ENCODE measurements at regions not wholly inside any gene's neighbourhood (a gene's known extent, or its start where the extent isn't known, plus 50 kb on each side); places are given as distances from the start of the nearest gene placed in this dataset.

DNA sequence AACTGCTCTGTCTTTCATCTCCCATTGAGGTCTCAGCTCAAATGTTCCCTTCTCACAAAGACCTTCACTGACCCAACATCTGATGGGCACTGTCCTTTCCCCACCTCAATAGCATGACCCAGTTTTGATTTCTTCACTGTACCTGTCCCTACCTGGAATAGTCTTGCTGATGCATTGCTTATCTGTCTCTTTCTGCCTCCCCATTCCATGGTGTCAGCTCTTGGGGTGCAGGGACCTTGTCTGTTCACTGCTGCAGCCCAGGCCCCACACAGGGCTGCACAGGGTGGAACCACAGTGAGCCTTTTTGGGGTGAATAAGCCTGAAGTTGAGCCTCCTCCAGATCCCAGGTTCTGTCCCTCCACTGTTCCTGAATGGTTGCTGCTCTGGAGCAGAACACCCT lies 414.9 kb downstream of the PTPRU start:
- TF ChIP-seq POLR2AphosphoS5 (IDR thresholded peaks at IDR 0.05) (no peak), SMC3 (conservative IDR thresholded peaks at IDR 0.05; ENCODE audit: poor library complexity) (no peak), EZH2 (IDR thresholded peaks at IDR 0.05; ENCODE audit: borderline replicate concordance, insufficient read depth, low read length, poor library complexity, severe bottlenecking) (no peak), MXI1 (conservative IDR thresholded peaks at IDR 0.05; ENCODE audit: poor library complexity, severe bottlenecking) (no peak), RAD21 (conservative IDR thresholded peaks at IDR 0.05) (no peak), EP300 (conservative IDR thresholded peaks at IDR 0.05; ENCODE audit: poor library complexity, severe bottlenecking) (no peak)
- TF ChIP-seq, protein P1, sequence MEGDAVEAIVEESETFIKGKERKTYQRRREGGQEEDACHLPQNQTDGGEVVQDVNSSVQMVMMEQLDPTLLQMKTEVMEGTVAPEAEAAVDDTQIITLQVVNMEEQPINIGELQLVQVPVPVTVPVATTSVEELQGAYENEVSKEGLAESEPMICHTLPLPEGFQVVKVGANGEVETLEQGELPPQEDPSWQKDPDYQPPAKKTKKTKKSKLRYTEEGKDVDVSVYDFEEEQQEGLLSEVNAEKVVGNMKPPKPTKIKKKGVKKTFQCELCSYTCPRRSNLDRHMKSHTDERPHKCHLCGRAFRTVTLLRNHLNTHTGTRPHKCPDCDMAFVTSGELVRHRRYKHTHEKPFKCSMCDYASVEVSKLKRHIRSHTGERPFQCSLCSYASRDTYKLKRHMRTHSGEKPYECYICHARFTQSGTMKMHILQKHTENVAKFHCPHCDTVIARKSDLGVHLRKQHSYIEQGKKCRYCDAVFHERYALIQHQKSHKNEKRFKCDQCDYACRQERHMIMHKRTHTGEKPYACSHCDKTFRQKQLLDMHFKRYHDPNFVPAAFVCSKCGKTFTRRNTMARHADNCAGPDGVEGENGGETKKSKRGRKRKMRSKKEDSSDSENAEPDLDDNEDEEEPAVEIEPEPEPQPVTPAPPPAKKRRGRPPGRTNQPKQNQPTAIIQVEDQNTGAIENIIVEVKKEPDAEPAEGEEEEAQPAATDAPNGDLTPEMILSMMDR (IDR thresholded peaks at IDR 0.05; ENCODE audit: poor library complexity, severe bottlenecking), result no peak

Data from neural cell (in vitro differentiated cells).